HG02943 (cell line): ENCODE measurements at regions not wholly inside any gene's neighbourhood (a gene's known extent, or its start where the extent isn't known, plus 50 kb on each side); places are given as distances from the start of the nearest gene placed in this dataset.

Experiments used
- ATAC-seq: cut with Tn5 transposase; IDR thresholded peaks from one replicate; pipeline ENCODE4 v1.9.1; 2021; ENCODE audit warnings: mild to moderate bottlenecking, low read depth, moderate library complexity; ENCODE audit not compliant: unreplicated experiment

- ATAC-seq = no peak
Observed at GRCh38 chr2:118791483-118791882, 56.0 kb downstream of the EN1 start.

- ATAC-seq = no peak
Observed at GRCh38 chr2:118786746-118787145, 60.7 kb downstream of the EN1 start.

- no peak for ATAC-seq
Observed at GRCh38 chr2:118784860-118785259, 62.6 kb downstream of the EN1 start.

- no peak for ATAC-seq
Observed at GRCh38 chr2:118779362-118779761, 68.1 kb downstream of the EN1 start.

- ATAC-seq = no peak
Observed at GRCh38 chr2:118774458-118775133, 72.9 kb downstream of the EN1 start.

GRCh38 chr2:118773826-118774225, 73.6 kb downstream of the EN1 start:
- ATAC-seq = no peak

GRCh38 chr2:118772487-118773200, 74.8 kb downstream of the EN1 start:
- ATAC-seq = no peak

- ATAC-seq = no peak
Observed at GRCh38 chr2:118769707-118770400, 77.6 kb downstream of the EN1 start.

- no peak for ATAC-seq
Observed at GRCh38 chr2:118766871-118767270, 80.6 kb downstream of the EN1 start.

GRCh38 chr2:118764855-118765254, 82.6 kb downstream of the EN1 start:
- no peak for ATAC-seq

- ATAC-seq = no peak
Observed at GRCh38 chr2:118763797-118764196, 83.7 kb downstream of the EN1 start.

GRCh38 chr2:118762290-118762689, 85.2 kb downstream of the EN1 start:
- no peak for ATAC-seq

- ATAC-seq = no peak
Observed at GRCh38 chr2:118761771-118762170, 85.7 kb downstream of the EN1 start.

- ATAC-seq = no peak
Observed at GRCh38 chr2:118755901-118756300, 91.5 kb downstream of the EN1 start.

- no peak for ATAC-seq
Observed at GRCh38 chr2:118755384-118755783, 92.1 kb downstream of the EN1 start.

GRCh38 chr2:118752762-118753429, 94.6 kb downstream of the EN1 start:
- ATAC-seq = no peak

- no peak for ATAC-seq
Observed at GRCh38 chr2:118750959-118751565, 96.4 kb downstream of the EN1 start.

GRCh38 chr2:118748245-118748885, 99.1 kb downstream of the EN1 start:
- ATAC-seq = no peak

- ATAC-seq = no peak
Observed at GRCh38 chr2:118747637-118748036, 99.8 kb downstream of the EN1 start.

GRCh38 chr2:118747066-118747465, 100.4 kb downstream of the EN1 start:
- ATAC-seq = no peak
